ENCODE measurements at regions not wholly inside any gene's neighbourhood (a gene's known extent, or its start where the extent isn't known, plus 50 kb on each side); places are given as distances from the start of the nearest gene placed in this dataset.

GRCh38 chr10:107383357-107383756, 218.9 kb upstream of the SORCS1 start:
- no peak for TF ChIP-seq POLR2AphosphoS5 (IDR thresholded peaks at IDR 0.05; ENCODE audit: borderline replicate concordance, low read depth, low read length)
- TF ChIP-seq EZH2 (IDR thresholded peaks at IDR 0.05) = no peak

Measured in SK-N-MC (cell line).